ENCODE measurements at regions not wholly inside any gene's neighbourhood (a gene's known extent, or its start where the extent isn't known, plus 50 kb on each side); places are given as distances from the start of the nearest gene placed in this dataset.

DNA sequence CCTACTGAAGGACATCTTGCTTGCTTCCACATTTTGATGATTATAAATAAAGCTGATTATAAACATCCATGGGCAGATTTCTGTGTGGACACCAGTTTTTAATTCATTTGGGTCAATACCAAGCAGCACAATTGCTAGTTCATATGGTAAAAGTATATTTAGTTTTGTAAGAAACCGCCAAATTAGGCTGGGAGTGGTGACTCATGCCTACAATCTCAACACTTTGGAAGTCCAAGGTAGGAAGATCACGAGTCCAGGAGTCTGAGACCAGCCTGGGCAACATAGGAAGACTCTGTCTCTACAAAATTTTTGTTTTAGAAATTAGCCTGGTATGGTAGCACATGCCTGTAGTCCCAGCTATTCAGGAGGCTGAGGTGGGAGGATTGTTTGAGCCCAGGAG is 52.6 kb upstream of the ABHD2 start:
- Histone ChIP-seq H3K27ac (no peak overlapping the region), H3K36me3 (ENCODE audit: insufficient read depth in 1 of 2, low read depth in 1 of 2) (no peaks in the 10 kb centered on the region), H3K27me3 (ENCODE audit: insufficient read depth in 3 of 3, low read length in 2 of 3) (no peaks in the 10 kb centered on the region), H3K4me1 (no peaks in the 10 kb centered on the region), H3K9me3 (no peaks in the 10 kb centered on the region), H3K4me3 (no peak overlapping the region)
- TF ChIP-seq, protein P1, sequence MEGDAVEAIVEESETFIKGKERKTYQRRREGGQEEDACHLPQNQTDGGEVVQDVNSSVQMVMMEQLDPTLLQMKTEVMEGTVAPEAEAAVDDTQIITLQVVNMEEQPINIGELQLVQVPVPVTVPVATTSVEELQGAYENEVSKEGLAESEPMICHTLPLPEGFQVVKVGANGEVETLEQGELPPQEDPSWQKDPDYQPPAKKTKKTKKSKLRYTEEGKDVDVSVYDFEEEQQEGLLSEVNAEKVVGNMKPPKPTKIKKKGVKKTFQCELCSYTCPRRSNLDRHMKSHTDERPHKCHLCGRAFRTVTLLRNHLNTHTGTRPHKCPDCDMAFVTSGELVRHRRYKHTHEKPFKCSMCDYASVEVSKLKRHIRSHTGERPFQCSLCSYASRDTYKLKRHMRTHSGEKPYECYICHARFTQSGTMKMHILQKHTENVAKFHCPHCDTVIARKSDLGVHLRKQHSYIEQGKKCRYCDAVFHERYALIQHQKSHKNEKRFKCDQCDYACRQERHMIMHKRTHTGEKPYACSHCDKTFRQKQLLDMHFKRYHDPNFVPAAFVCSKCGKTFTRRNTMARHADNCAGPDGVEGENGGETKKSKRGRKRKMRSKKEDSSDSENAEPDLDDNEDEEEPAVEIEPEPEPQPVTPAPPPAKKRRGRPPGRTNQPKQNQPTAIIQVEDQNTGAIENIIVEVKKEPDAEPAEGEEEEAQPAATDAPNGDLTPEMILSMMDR (IDR thresholded peaks at IDR 0.05) = no peak
- DNase-seq (no peak), ATAC-seq (no peak)
- intact Hi-C loops (cut with DNase I) = no loop called here
- 82 to 87% (median 83%) methylated on average over 2 of the region's 2 CpGs for WGBS, 3 donors

DNA sequence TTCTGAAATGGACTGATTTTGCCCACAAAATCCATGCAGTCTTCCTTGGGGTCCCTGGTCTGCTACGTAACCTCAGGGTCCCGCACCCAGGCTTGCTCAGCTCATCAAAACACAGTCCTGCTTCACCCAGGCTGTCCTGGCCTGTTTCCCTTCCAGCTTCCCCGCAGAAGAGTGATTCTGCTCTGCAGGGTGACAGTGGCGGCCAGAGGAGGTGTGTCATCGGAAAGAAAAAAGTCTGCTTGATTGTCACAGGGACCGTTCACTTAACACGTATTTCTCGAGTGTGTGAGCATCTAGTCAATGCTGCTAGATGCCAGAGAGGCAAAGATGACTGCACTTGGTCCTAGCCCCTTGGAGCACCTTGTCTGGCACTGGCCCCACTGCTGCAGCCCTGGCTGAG is 50.1 kb upstream of the ABHD2 start:
- H3K27ac ChIP-seq = no peak overlapping the region
- no peak overlapping the region for H3K4me3 ChIP-seq
- TF ChIP-seq, protein P1 (IDR thresholded peaks at IDR 0.05) = no peak
- no peaks in the 10 kb centered on the region for H3K27me3 ChIP-seq (ENCODE audit: insufficient read depth in 3 of 3, low read length in 2 of 3)
- H3K4me1 ChIP-seq = no peaks in the 10 kb centered on the region
- no peaks in the 10 kb centered on the region for H3K9me3 ChIP-seq
- ATAC-seq (no peak), DNase-seq (no peak)
- no peaks in the 10 kb centered on the region for H3K36me3 ChIP-seq (ENCODE audit: insufficient read depth in 1 of 2, low read depth in 1 of 2)
- WGBS, 3 donors = 70 to 76% (median 73%) methylated on average over 8 of the region's 8 CpGs
- intact Hi-C loops (cut with DNase I) = no loop called here
